KMS-11 (cell line): ENCODE measurements at regions not wholly inside any gene's neighbourhood (a gene's known extent, or its start where the extent isn't known, plus 50 kb on each side); places are given as distances from the start of the nearest gene placed in this dataset.

ENCODE experiments used
- H2AFZ ChIP-seq: fragments of 200-600 bp; sonication (generic); 2 replicates; pipeline ENCODE4 v1.6.1; 2016; ENCODE audit warnings: antibody characterized with exemption, mixed run types, low read depth
- H3K27ac ChIP-seq: fragments of 200-600 bp; sonication (generic); 2 replicates; pipeline ENCODE4 v1.6.1; 2016; ENCODE audit warnings: mild to moderate bottlenecking, mixed run types
- H3K27me3 ChIP-seq: fragments of 200-600 bp; sonication (generic); 2 replicates; pipeline ENCODE4 v1.6.1; 2017; ENCODE audit warnings: mild to moderate bottlenecking, low read depth, mixed run types, moderate library complexity; ENCODE audit not compliant: insufficient read depth
- H3K36me3 ChIP-seq: fragments of 200-600 bp; sonication (generic); 2 replicates; pipeline ENCODE4 v1.6.1; 2017; ENCODE audit warnings: mild to moderate bottlenecking, mixed run types; ENCODE audit not compliant: insufficient read depth
- H3K4me1 ChIP-seq: fragments of 200-600 bp; sonication (generic); 2 replicates; pipeline ENCODE4 v1.6.1; 2016; ENCODE audit warnings: mild to moderate bottlenecking, low read depth, mixed run types; ENCODE audit not compliant: poor library complexity, severe bottlenecking
- H3K4me2 ChIP-seq: fragments of 200-600 bp; sonication (generic); 2 replicates; pipeline ENCODE4 v1.7.0; 2016; ENCODE audit warnings: mild to moderate bottlenecking, mixed run types
- H3K4me3 ChIP-seq: fragments of 200-600 bp; sonication (generic); IDR thresholded peaks from 2 replicates; pipeline ENCODE4 v1.6.1; 2017; ENCODE audit warnings: low read depth, low read length, mixed read lengths; ENCODE audit not compliant: insufficient read depth
- H3K79me2 ChIP-seq: fragments of 200-600 bp; sonication (generic); 2 replicates; pipeline ENCODE4 v1.6.1; 2016; ENCODE audit warnings: low read depth, mixed run types; ENCODE audit not compliant: insufficient read depth
- H3K9ac ChIP-seq: fragments of 200-600 bp; sonication (generic); 2 replicates; pipeline ENCODE4 v1.6.1; 2016; ENCODE audit warnings: mild to moderate bottlenecking, mixed run types
- H4K20me1 ChIP-seq: fragments of 200-600 bp; sonication (generic); 2 replicates; pipeline ENCODE4 v1.6.1; 2016; ENCODE audit warnings: mild to moderate bottlenecking, mixed run types; ENCODE audit not compliant: insufficient read depth
- CTCF ChIP-seq: fragments of 200-600 bp; sonication (generic); conservative IDR thresholded peaks from 2 replicates; pipeline ENCODE4 v1.6.1; 2017; ENCODE audit warnings: low read depth, mild to moderate bottlenecking, antibody characterized with exemption, low read length, moderate library complexity, mixed read lengths

GRCh38 chr2:14363137-14363536, 269.4 kb upstream of the LRATD1 start:
- Histone ChIP-seq H3K27me3 (no peaks in the 10 kb centered on the region), H2AFZ (no peak overlapping the region), H3K36me3 (no peaks in the 10 kb centered on the region), H3K4me1 (no peaks in the 10 kb centered on the region), H3K27ac (no peak overlapping the region), H3K79me2 (no peaks in the 10 kb centered on the region), H3K9ac (no peak overlapping the region), H4K20me1 (no peaks in the 10 kb centered on the region), H3K4me3 (no peak overlapping the region), H3K4me2 (no peak overlapping the region)
- no peak for TF ChIP-seq CTCF

- no peak overlapping the region for H3K27ac ChIP-seq
- no peak overlapping the region for H3K9ac ChIP-seq
- no peaks in the 10 kb centered on the region for H3K36me3 ChIP-seq
- no peak overlapping the region for H3K4me2 ChIP-seq
- no peaks in the 10 kb centered on the region for H3K79me2 ChIP-seq
- no peak for TF ChIP-seq CTCF
- H4K20me1 ChIP-seq: no peaks in the 10 kb centered on the region
- no peak overlapping the region for H3K4me3 ChIP-seq
- H3K27me3 ChIP-seq: no peaks in the 10 kb centered on the region
- no peaks in the 10 kb centered on the region for H3K4me1 ChIP-seq
- no peak overlapping the region for H2AFZ ChIP-seq
Observed at GRCh38 chr2:14363976-14364375, 268.5 kb upstream of the LRATD1 start.

GRCh38 chr2:14364471-14364870, 268.0 kb upstream of the LRATD1 start:
- no peak overlapping the region for H3K4me2 ChIP-seq
- H3K36me3 ChIP-seq: no peaks in the 10 kb centered on the region
- no peak overlapping the region for H3K4me3 ChIP-seq
- no peak overlapping the region for H2AFZ ChIP-seq
- no peak for TF ChIP-seq CTCF
- H3K27ac ChIP-seq: no peak overlapping the region
- no peaks in the 10 kb centered on the region for H3K79me2 ChIP-seq
- H3K9ac ChIP-seq: no peak overlapping the region
- H4K20me1 ChIP-seq: no peaks in the 10 kb centered on the region
- H3K4me1 ChIP-seq: no peaks in the 10 kb centered on the region
- H3K27me3 ChIP-seq: no peaks in the 10 kb centered on the region

GRCh38 chr2:14385043-14385442, 247.5 kb upstream of the LRATD1 start:
- no peaks in the 10 kb centered on the region for H4K20me1 ChIP-seq
- no peaks in the 10 kb centered on the region for H3K36me3 ChIP-seq
- H3K4me1 ChIP-seq: no peaks in the 10 kb centered on the region
- no peak overlapping the region for H3K4me2 ChIP-seq
- no peak for TF ChIP-seq CTCF
- H3K27ac ChIP-seq: no peak overlapping the region
- no peaks in the 10 kb centered on the region for H3K27me3 ChIP-seq
- no peaks in the 10 kb centered on the region for H3K79me2 ChIP-seq
- no peak overlapping the region for H3K4me3 ChIP-seq
- no peak overlapping the region for H2AFZ ChIP-seq
- H3K9ac ChIP-seq: no peak overlapping the region

- no peak overlapping the region for H3K9ac ChIP-seq
- H3K4me1 ChIP-seq: no peaks in the 10 kb centered on the region
- no peaks in the 10 kb centered on the region for H3K79me2 ChIP-seq
- no peak for TF ChIP-seq CTCF
- H3K4me3 ChIP-seq: no peak overlapping the region
- no peaks in the 10 kb centered on the region for H4K20me1 ChIP-seq
- H3K27me3 ChIP-seq: no peaks in the 10 kb centered on the region
- no peak overlapping the region for H3K4me2 ChIP-seq
- no peak overlapping the region for H3K27ac ChIP-seq
- no peaks in the 10 kb centered on the region for H3K36me3 ChIP-seq
- no peak overlapping the region for H2AFZ ChIP-seq
Observed at GRCh38 chr2:14387332-14387731, 245.2 kb upstream of the LRATD1 start.
